ENCODE measurements at regions not wholly inside any gene's neighbourhood (a gene's known extent, or its start where the extent isn't known, plus 50 kb on each side); places are given as distances from the start of the nearest gene placed in this dataset.

GRCh38 chr14:37859177-37859576 lies 263.7 kb downstream of the TTC6 start:
- CTCF ChIA-PET: no interaction called here
- Mint-ChIP-seq H3K27me3 (ENCODE audit: unreplicated experiment) (no peaks in the 10 kb centered on the region), H3K4me1 (ENCODE audit: low read depth, unreplicated experiment) (no peaks in the 10 kb centered on the region), H3K4me3 (ENCODE audit: low read depth, unreplicated experiment) (no peak overlapping the region), H3K36me3 (ENCODE audit: insufficient read depth, unreplicated experiment) (no peaks in the 10 kb centered on the region), H3K27ac (ENCODE audit: unreplicated experiment) (no peak overlapping the region), H3K9me3 (ENCODE audit: low read depth, unreplicated experiment) (no peaks in the 10 kb centered on the region)
- no TSS peak for BruUV-seq (replicated peaks)
- intact Hi-C loops (cut with micrococcal nuclease; ENCODE audit: unreplicated experiment): no loop called here
- no peak for TF ChIP-seq CTCF (IDR thresholded peaks at IDR 0.05; ENCODE audit: unreplicated experiment)
- no peak for DNase-seq

GRCh38 chr14:37862263-37862662 lies 266.8 kb downstream of the TTC6 start:
- TF ChIP-seq CTCF (IDR thresholded peaks at IDR 0.05; ENCODE audit: unreplicated experiment): no peak
- Mint-ChIP-seq H3K27me3 (ENCODE audit: unreplicated experiment) (no peaks in the 10 kb centered on the region), H3K4me3 (ENCODE audit: low read depth, unreplicated experiment) (no peak overlapping the region), H3K4me1 (ENCODE audit: low read depth, unreplicated experiment) (no peaks in the 10 kb centered on the region), H3K9me3 (ENCODE audit: low read depth, unreplicated experiment) (no peaks in the 10 kb centered on the region), H3K36me3 (ENCODE audit: insufficient read depth, unreplicated experiment) (no peaks in the 10 kb centered on the region), H3K27ac (ENCODE audit: unreplicated experiment) (no peak overlapping the region)
- DNase-seq: no peak
- intact Hi-C loops (cut with micrococcal nuclease; ENCODE audit: unreplicated experiment): no loop called here
- BruUV-seq (replicated peaks): no TSS peak
- CTCF ChIA-PET: no interaction called here

- Mint-ChIP-seq H3K36me3 (ENCODE audit: insufficient read depth, unreplicated experiment) (no peaks in the 10 kb centered on the region), H3K4me3 (ENCODE audit: low read depth, unreplicated experiment) (no peak overlapping the region), H3K4me1 (ENCODE audit: low read depth, unreplicated experiment) (no peaks in the 10 kb centered on the region), H3K27me3 (ENCODE audit: unreplicated experiment) (no peaks in the 10 kb centered on the region), H3K9me3 (ENCODE audit: low read depth, unreplicated experiment) (no peaks in the 10 kb centered on the region), H3K27ac (ENCODE audit: unreplicated experiment) (no peak overlapping the region)
- intact Hi-C loops (cut with micrococcal nuclease; ENCODE audit: unreplicated experiment): no loop called here
- no peak for TF ChIP-seq CTCF (IDR thresholded peaks at IDR 0.05; ENCODE audit: unreplicated experiment)
- no peak for DNase-seq
- BruUV-seq (replicated peaks): no TSS peak
- CTCF ChIA-PET: no interaction called here
These were observed 268.7 kb downstream of the TTC6 start for GRCh38 chr14:37864128-37864527.

GRCh38 chr14:37864861-37865718 lies 269.7 kb downstream of the TTC6 start:
- Mint-ChIP-seq H3K4me3 (ENCODE audit: low read depth, unreplicated experiment) (no peak overlapping the region), H3K4me1 (ENCODE audit: low read depth, unreplicated experiment) (no peaks in the 10 kb centered on the region), H3K27me3 (ENCODE audit: unreplicated experiment) (no peaks in the 10 kb centered on the region), H3K27ac (ENCODE audit: unreplicated experiment) (no peak overlapping the region), H3K9me3 (ENCODE audit: low read depth, unreplicated experiment) (no peaks in the 10 kb centered on the region), H3K36me3 (ENCODE audit: insufficient read depth, unreplicated experiment) (no peaks in the 10 kb centered on the region)
- TF ChIP-seq CTCF (IDR thresholded peaks at IDR 0.05; ENCODE audit: unreplicated experiment): no peak
- intact Hi-C loops (cut with micrococcal nuclease; ENCODE audit: unreplicated experiment): no loop called here
- DNase-seq: no peak
- no TSS peak for BruUV-seq (replicated peaks)
- CTCF ChIA-PET: no interaction called here

Data from Calu3 (cell line).